Heart left ventricle (tissue), 16 donors: ENCODE measurements at regions not wholly inside any gene's neighbourhood (a gene's known extent, or its start where the extent isn't known, plus 50 kb on each side); places are given as distances from the start of the nearest gene placed in this dataset.

Experiments
- ATAC-seq, 4 donors: fragments of 200-7000 bp; cut with Tn5 transposase; one replicate each; pipeline ENCODE4 v1.9.1; 2020 to 2022; ENCODE audit warnings: moderate library complexity in 4 of 4, mild to moderate bottlenecking in 3 of 4, moderate number of reproducible peaks in 1 of 4
- DNase-seq, 5 donors: peaks; one replicate each; pipeline ENCODE4 v3.0.0-alpha.2; 2020
- H3K27ac ChIP-seq, 12 donors: fragments of 200-600 bp; sonication (generic) in 4 of 12; one replicate each; pipeline versions ENCODE4 v1.5.0 to v1.8.0; 2016 to 2022; ENCODE audit warnings: mild to moderate bottlenecking in 2 of 12
- H3K27me3 ChIP-seq, 9 donors: fragments of 200-600 bp; sonication (generic) in 2 of 9; one replicate each; pipeline versions ENCODE4 v1.5.1 to v1.8.0; 2016 to 2022; ENCODE audit warnings: mild to moderate bottlenecking in 3 of 9
- H3K36me3 ChIP-seq, 9 donors: fragments of 200-600 bp; sonication (generic) in 2 of 9; one replicate each; pipeline versions ENCODE4 v1.5.0 to v1.8.0; 2018 to 2022; ENCODE audit warnings: mild to moderate bottlenecking in 2 of 9
- H3K4me1 ChIP-seq, 12 donors: fragments of 200-600 bp; sonication (generic) in 4 of 12; one replicate each; pipeline versions ENCODE4 v1.5.0 to v1.8.0; 2016 to 2022; ENCODE audit warnings: mild to moderate bottlenecking in 3 of 12
- H3K4me3 ChIP-seq, 12 donors: fragments of 200-600 bp; sonication (generic) in 4 of 12; one replicate each; pipeline versions ENCODE4 v1.5.0 to v1.8.0; 2017 to 2022; ENCODE audit warnings: mild to moderate bottlenecking in 9 of 12, moderate library complexity in 4 of 12
- H3K9me3 ChIP-seq, 12 donors: fragments of 200-600 bp; sonication (generic) in 4 of 12; one replicate each; pipeline versions ENCODE4 v1.5.0 to v1.8.0; 2016 to 2022; ENCODE audit warnings: mild to moderate bottlenecking in 1 of 12
- CTCF ChIP-seq, 12 donors: fragments of 200-600 bp; sonication (generic) in 4 of 12; IDR thresholded peaks; one replicate each; pipeline versions ENCODE4 v1.5.0 to v1.8.0; 2018 to 2022; ENCODE audit warnings: antibody characterized with exemption in 12 of 12, mild to moderate bottlenecking in 5 of 12
- POLR2A ChIP-seq, 2 donors: fragments of 450-650 bp; IDR thresholded peaks; one replicate each; pipeline ENCODE4 v1.6.1; 2017; ENCODE audit warnings: antibody characterized with exemption in 2 of 2, mild to moderate bottlenecking in 2 of 2, moderate library complexity in 2 of 2
- WGBS, 4 donors: extraction: QIAGEN DNeasy Blood & Tissue Kit in 2 of 4; methylation state at CpG; one replicate each; pipeline versions ENCODE4 v1.1.5 to v1.1.7; 2013 to 2018; 5-methylcytosine and 5-hydroxymethylcytosine counted together
- intact Hi-C, 10 donors: fragments of 100-400 bp; cut with DNase I; formaldehyde crosslinking; loops; one replicate each; pipeline versions ENCODE4 v1.11.1 to v1.14.2; 2022
- donor health status: ischemic (EF 13 %, LVEDD 7.1; RV severe dilation, severe dysfunction).
- donor health status: healthy with polysubstance abuse.
- donor health status: DM: no; HTN: yes; CAD: no.
- donor health status: DM: no; HTN: no; CAD: no.
- donor health status: ischemic (EF 25% LVEDD 6.9; RV normal size, moderate dysfunction).
- donor health status: ischemic (EF 25% LVEDD 5.7; RV mildly dilated, moderate dysfunction).
- donor health status: healthy.
- donor health status: DM: yes; HTN: yes; CAD: no.
- donor health status: ischemic (EF 35%, LVEDD 5.7; RV mildly dilated, moderate dysfunction).
- donor health status: nonischemic (EF 11% LVEDD 7.7; RV severe dilation, severe dysfunction).
- donor health status: DM: yes; HTN: yes; CAD: no.
- donor health status: PGD.
- donor health status: ischemic (EF 29% LVEDD 5.4; RV normal size, mild dysfunction).
- donor health status: nonischemic (EF 23%, LVEDD 6.1; RV moderate dilation, normal function).

GRCh38 chr13:29978211-29978610, 127.8 kb upstream of the UBL3 start:
- H3K4me3 ChIP-seq = no peak overlapping the region
- H3K27me3 ChIP-seq = no peaks in the 10 kb centered on the region
- no peak overlapping the region for H3K27ac ChIP-seq
- no peak for TF ChIP-seq POLR2A (IDR thresholded peaks at IDR 0.05)
- no peak for TF ChIP-seq CTCF (IDR thresholded peaks at IDR 0.05)
- ATAC-seq (no peak), DNase-seq (no peak)
- WGBS, 4 donors = 92 to 97% (median 93%) methylated on average over 2 of the region's 2 CpGs
- no peaks in the 10 kb centered on the region for H3K4me1 ChIP-seq
- peaks cover 0 to 5% (median 0%) of the 10 kb centered on the region in 12 donors for H3K9me3 ChIP-seq
- no peaks in the 10 kb centered on the region for H3K36me3 ChIP-seq
- intact Hi-C loops = no loop called here

- DNase-seq (no peak), ATAC-seq (no peak)
- Histone ChIP-seq H3K27ac (no peak overlapping the region), H3K9me3 (peaks cover 0 to 5% (median 0%) of the 10 kb centered on the region in 12 donors), H3K4me3 (no peak overlapping the region), H3K36me3 (no peaks in the 10 kb centered on the region), H3K27me3 (no peaks in the 10 kb centered on the region), H3K4me1 (no peaks in the 10 kb centered on the region)
- intact Hi-C loops = no loop called here
- TF ChIP-seq POLR2A (IDR thresholded peaks at IDR 0.05) = no peak
- TF ChIP-seq CTCF (IDR thresholded peaks at IDR 0.05) = no peak
- WGBS, 4 donors = 62 to 73% (median 71%) methylated on average over 6 of the region's 6 CpGs
These were observed 127.2 kb upstream of the UBL3 start for GRCh38 chr13:29977476-29978120.

GRCh38 chr13:29976535-29976934, 126.1 kb upstream of the UBL3 start:
- DNase-seq (no peak), ATAC-seq (no peak)
- intact Hi-C loops = no loop called here
- Histone ChIP-seq H3K9me3 (peaks cover 0 to 5% (median 0%) of the 10 kb centered on the region in 12 donors), H3K36me3 (no peaks in the 10 kb centered on the region), H3K27ac (no peak overlapping the region), H3K4me3 (no peak overlapping the region), H3K27me3 (no peaks in the 10 kb centered on the region), H3K4me1 (no peaks in the 10 kb centered on the region)
- TF ChIP-seq CTCF (IDR thresholded peaks at IDR 0.05) = no peak
- WGBS, 4 donors = 86 to 96% (median 92%) methylated on average over 5 of the region's 5 CpGs

- Histone ChIP-seq H3K9me3 (no peaks in the 10 kb centered on the region), H3K4me3 (no peak overlapping the region), H3K27me3 (no peaks in the 10 kb centered on the region), H3K27ac (no peak overlapping the region), H3K4me1 (no peaks in the 10 kb centered on the region), H3K36me3 (no peaks in the 10 kb centered on the region)
- 93 to 100% (median 95%) methylated on average over 1 of the region's 1 CpG for WGBS, 4 donors
- intact Hi-C loops = no loop called here
- ATAC-seq (no peak), DNase-seq (no peak)
- TF ChIP-seq POLR2A (IDR thresholded peaks at IDR 0.05) = no peak
- TF ChIP-seq CTCF (IDR thresholded peaks at IDR 0.05) = no peak
These were observed 124.9 kb upstream of the UBL3 start for GRCh38 chr13:29975283-29975682.
